HEK293 (cell line): ENCODE measurements at regions not wholly inside any gene's neighbourhood (a gene's known extent, or its start where the extent isn't known, plus 50 kb on each side); places are given as distances from the start of the nearest gene placed in this dataset.

Experiments used
- CTCF ChIA-PET: fragments of 350-600 bp; formaldehyde crosslinking; extraction: SDS; loops from one replicate; lab custom pipeline; 2021; ENCODE audit warnings: antibody characterized with exemption; lab: Yijun Ruan, JAX
- POLR2A ChIA-PET: fragments of 300-600 bp; formaldehyde crosslinking; extraction: SDS; loops from one replicate; lab custom pipeline; 2020; ENCODE audit warnings: antibody characterized with exemption, inconsistent platforms; lab: Yijun Ruan, JAX
- H3K27ac ChIP-seq: fragments of 200-500 bp; sonication (Bioruptor generic); 2 replicates; pipeline ENCODE4 v1.5.1; 2014; ENCODE audit warnings: low read depth, low read length, control low read depth, inconsistent platforms; ENCODE audit errors: extremely low read depth
- H3K36me3 ChIP-seq, 2 experiments: fragments of 200-500 bp in 1 of 2; sonication (Bioruptor generic) in 1 of 2; 1 replicate in 1 of 2; 2 replicates in 1 of 2; pipeline ENCODE4 v1.5.1; 2014 to 2017; ENCODE audit warnings: inconsistent platforms in 2 of 2, low read length in 2 of 2; ENCODE audit not compliant: control insufficient read depth in 2 of 2, insufficient read depth in 1 of 2
- H3K4me1 ChIP-seq: fragments of 200-500 bp; sonication (Bioruptor generic); 2 replicates; pipeline ENCODE4 v1.5.1; 2014; ENCODE audit warnings: mild to moderate bottlenecking, low read length, inconsistent platforms; ENCODE audit not compliant: control insufficient read depth, insufficient read depth
- H3K4me3 ChIP-seq: 2 replicates; pipeline ENCODE4 v1.5.1; 2011; ENCODE audit warnings: low read depth, mild to moderate bottlenecking, control low read depth, low read length, moderate library complexity
- H3K9me3 ChIP-seq: fragments of 200-500 bp; sonication (Bioruptor generic); 2 replicates; pipeline ENCODE4 v1.5.1; 2014; ENCODE audit warnings: low read depth, low read length, inconsistent platforms; ENCODE audit not compliant: control insufficient read depth, insufficient read depth
- KLF1 ChIP-seq: fragments of 450-650 bp; formaldehyde crosslinking; IDR thresholded peaks from 2 replicates; pipeline ENCODE4 v1.5.1; 2016; ENCODE audit warnings: missing biosample characterization, missing genetic modification characterization
- MEIS1 ChIP-seq: sonication (generic); formaldehyde crosslinking; IDR thresholded peaks from 2 replicates; pipeline ENCODE4 v1.8.1; 2022; ENCODE audit warnings: missing genetic modification reagents, mild to moderate bottlenecking, borderline replicate concordance
- PRDM4 ChIP-seq: fragments of 450-650 bp; formaldehyde crosslinking; IDR thresholded peaks from 2 replicates; pipeline ENCODE4 v1.5.1; 2017; ENCODE audit warnings: missing biosample characterization, missing genetic modification characterization
- TCF7L2 ChIP-seq: IDR thresholded peaks from 2 replicates; pipeline ENCODE4 v1.6.1; 2011; ENCODE audit warnings: low read depth, mild to moderate bottlenecking, inconsistent platforms, low read length, moderate library complexity, borderline replicate concordance
- YY2 ChIP-seq: fragments of 450-650 bp; formaldehyde crosslinking; IDR thresholded peaks from 2 replicates; pipeline ENCODE4 v1.5.1; 2016; ENCODE audit warnings: missing biosample characterization, missing genetic modification characterization
- ZBTB1 ChIP-seq: fragments of 450-650 bp; formaldehyde crosslinking; IDR thresholded peaks from 2 replicates; pipeline ENCODE4 v1.5.1; 2016; ENCODE audit warnings: missing biosample characterization, missing genetic modification characterization
- ZBTB17 ChIP-seq: fragments of 450-650 bp; formaldehyde crosslinking; IDR thresholded peaks from 2 replicates; pipeline ENCODE4 v1.5.1; 2016; ENCODE audit warnings: missing biosample characterization, missing genetic modification characterization
- ZBTB21 ChIP-seq: fragments of 450-650 bp; formaldehyde crosslinking; IDR thresholded peaks from 2 replicates; pipeline ENCODE4 v1.5.1; 2017; ENCODE audit warnings: missing biosample characterization, missing genetic modification characterization
- ZNF132 ChIP-seq: fragments of 450-650 bp; formaldehyde crosslinking; IDR thresholded peaks from 2 replicates; pipeline ENCODE4 v1.5.1; 2017; ENCODE audit warnings: missing biosample characterization, missing genetic modification characterization, borderline replicate concordance
- ZNF146 ChIP-seq: fragments of 450-650 bp; formaldehyde crosslinking; IDR thresholded peaks from 2 replicates; pipeline ENCODE4 v1.5.1; 2016; ENCODE audit warnings: missing biosample characterization, missing genetic modification characterization
- ZNF16 ChIP-seq: fragments of 450-650 bp; formaldehyde crosslinking; IDR thresholded peaks from 2 replicates; pipeline ENCODE4 v1.5.1; 2016; ENCODE audit warnings: low read depth, missing biosample characterization, missing genetic modification characterization
- ZNF19 ChIP-seq: fragments of 450-650 bp; formaldehyde crosslinking; IDR thresholded peaks from 2 replicates; pipeline ENCODE4; 2016; ENCODE audit warnings: missing biosample characterization, missing genetic modification characterization, low read depth
- ZNF2 ChIP-seq: fragments of 450-650 bp; formaldehyde crosslinking; IDR thresholded peaks from 2 replicates; pipeline ENCODE4 v1.5.1; 2016; ENCODE audit warnings: missing biosample characterization, missing genetic modification characterization
- ZNF221 ChIP-seq: fragments of 450-650 bp; formaldehyde crosslinking; IDR thresholded peaks from 2 replicates; pipeline ENCODE4 v1.5.1; 2017; ENCODE audit warnings: missing biosample characterization, missing genetic modification characterization, borderline replicate concordance
- ZNF274 ChIP-seq, 2 experiments: fragments of 200-500 bp in 1 of 2; fragments of 450-650 bp in 1 of 2; sonication (Bioruptor generic) in 1 of 2; formaldehyde crosslinking in 1 of 2; IDR thresholded peaks; 2 replicates each; pipeline versions ENCODE4 v1.5.1 to v1.6.1; 2014 to 2016; ENCODE audit warnings: borderline replicate concordance in 1 of 2, inconsistent platforms in 1 of 2, low read length in 1 of 2, missing biosample characterization in 1 of 2, missing genetic modification characterization in 1 of 2
- ZNF391 ChIP-seq: fragments of 450-650 bp; formaldehyde crosslinking; IDR thresholded peaks from 2 replicates; pipeline ENCODE4 v1.5.1; 2016; ENCODE audit warnings: low read depth, missing biosample characterization, missing genetic modification characterization, borderline replicate concordance
- ZNF548 ChIP-seq: fragments of 450-650 bp; formaldehyde crosslinking; IDR thresholded peaks from 2 replicates; pipeline ENCODE4 v1.5.1; 2016; ENCODE audit warnings: missing biosample characterization, missing genetic modification characterization
- ZNF561 ChIP-seq: fragments of 450-650 bp; IDR thresholded peaks from 2 replicates; pipeline ENCODE4 v1.5.1; 2018; ENCODE audit warnings: missing biosample characterization, missing genetic modification characterization, borderline replicate concordance
- ZNF624 ChIP-seq: fragments of 450-650 bp; formaldehyde crosslinking; IDR thresholded peaks from 2 replicates; pipeline ENCODE4 v1.5.1; 2017; ENCODE audit warnings: missing biosample characterization, missing genetic modification characterization
- ZNF777 ChIP-seq: fragments of 450-650 bp; formaldehyde crosslinking; IDR thresholded peaks from 2 replicates; pipeline ENCODE4 v1.5.1; 2017; ENCODE audit warnings: missing biosample characterization, missing genetic modification characterization, borderline replicate concordance
- ZSCAN16 ChIP-seq: fragments of 450-650 bp; formaldehyde crosslinking; IDR thresholded peaks from 2 replicates; pipeline ENCODE4 v1.5.1; 2016; ENCODE audit warnings: missing biosample characterization, missing genetic modification characterization
- ZSCAN18 ChIP-seq: fragments of 450-650 bp; formaldehyde crosslinking; IDR thresholded peaks from 2 replicates; pipeline ENCODE4 v1.5.1; 2016; ENCODE audit warnings: missing biosample characterization, missing genetic modification characterization
- TF ChIP-seq, protein P1 (sequence below): fragments of 450-650 bp; formaldehyde crosslinking; IDR thresholded peaks from 2 replicates; pipeline ENCODE4 v1.5.1; 2016; ENCODE audit warnings: missing biosample characterization, missing genetic modification characterization

DNA sequence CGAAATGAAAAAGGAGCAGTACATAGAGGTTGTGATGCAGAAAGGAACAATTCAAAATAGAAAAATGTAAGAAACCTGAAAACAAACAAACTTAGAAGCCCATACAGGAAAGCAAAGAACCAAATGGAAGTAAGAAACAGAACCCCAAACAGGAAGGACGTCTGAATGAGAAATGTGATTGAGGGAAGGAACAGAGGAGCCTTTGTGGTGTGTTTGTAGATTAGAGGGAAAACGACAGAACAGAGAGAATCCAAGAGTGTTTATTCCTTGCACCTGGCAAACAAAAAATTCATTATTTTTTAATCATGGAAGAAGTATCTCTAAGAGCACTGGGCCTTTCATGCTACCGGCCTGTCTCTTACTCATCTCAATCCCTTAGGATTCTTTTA, 67.8 kb upstream of the ZSWIM6 start (continued):
- no peak for TF ChIP-seq ZSCAN18
- TF ChIP-seq ZNF561 = no peak
- TF ChIP-seq ZNF19 (tag by site-specific recombination) = no peak
- TF ChIP-seq ZNF777 (tag by site-specific recombination) = no peak
- no peak for TF ChIP-seq KLF1
- TF ChIP-seq YY2 (tag by site-specific recombination) = no peak

DNA sequence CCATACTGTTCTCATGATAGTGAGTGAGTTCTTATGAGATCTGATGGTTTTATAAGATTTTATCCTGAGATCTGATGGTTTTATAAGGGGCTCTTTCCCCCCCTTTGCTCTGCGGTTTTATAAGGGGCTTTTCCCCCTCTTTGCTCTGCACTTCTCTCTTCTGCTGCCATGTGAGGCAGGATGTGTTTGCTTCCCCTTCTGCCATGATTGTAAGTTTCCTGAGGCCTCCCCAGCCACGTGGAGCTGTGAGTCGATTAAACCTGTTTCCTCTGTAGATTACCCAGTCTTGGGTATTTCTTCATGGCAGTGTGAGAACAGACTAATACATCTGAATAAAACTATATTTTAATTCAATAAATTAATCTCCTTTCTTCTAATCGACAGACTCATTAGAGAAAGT, 64.9 kb upstream of the ZSWIM6 start:
- Histone ChIP-seq H3K4me1 (no peaks in the 10 kb centered on the region), H3K4me3 (no peak overlapping the region), H3K36me3 (no peaks in the 10 kb centered on the region), H3K9me3 (no peaks in the 10 kb centered on the region), H3K27ac (no peak overlapping the region)
- CTCF ChIA-PET = interaction anchor here (0.7 kb wide), 1 partner anchor 14 kb away, joined by 3 read pairs; no protein-coding TSS in a partner anchor
- POLR2A ChIA-PET = interaction anchor here (0.6 kb wide), 1 partner anchor 13 kb away, joined by 3 read pairs; no protein-coding TSS in a partner anchor
- TF ChIP-seq PRDM4 (tag by site-specific recombination) (no peak), ZBTB17 (tag by site-specific recombination) (no peak), ZNF2 (tag by site-specific recombination) (no peak), ZBTB21 (tag by site-specific recombination) (no peak), ZBTB1 (tag by site-specific recombination) (no peak), ZNF16 (tag by site-specific recombination) (no peak)

DNA sequence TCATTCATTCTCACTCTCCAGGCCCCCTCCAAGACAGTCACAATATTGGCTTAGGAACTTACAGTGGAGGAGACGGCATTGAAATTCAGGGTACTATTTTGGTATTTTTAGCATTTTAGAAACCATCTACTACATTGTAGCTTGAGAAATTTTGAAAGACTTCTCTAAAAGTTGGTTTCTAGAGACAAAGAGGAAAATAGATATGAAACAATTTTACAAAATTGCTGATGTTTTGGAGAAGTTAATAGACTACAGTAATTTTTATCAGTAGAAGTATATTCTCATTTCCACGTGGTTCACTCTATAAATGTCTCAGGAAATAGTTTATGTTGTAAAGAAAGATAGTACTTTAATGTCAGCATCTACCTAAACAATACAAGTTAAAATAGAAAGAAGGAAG, 63.2 kb upstream of the ZSWIM6 start:
- Histone ChIP-seq H3K4me1 (no peaks in the 10 kb centered on the region), H3K27ac (no peak overlapping the region), H3K36me3 (no peaks in the 10 kb centered on the region), H3K4me3 (no peak overlapping the region), H3K9me3 (no peaks in the 10 kb centered on the region)
- TF ChIP-seq ZNF132 (tag by site-specific recombination) (no peak), YY2 (tag by site-specific recombination) (no peak), ZNF391 (tag by site-specific recombination) (no peak)
- ChIA-PET CTCF (no interaction called here), POLR2A (interaction anchor here (1.4 kb wide), 1 partner anchor 62 kb away, joined by 3 read pairs; no protein-coding TSS in a partner anchor)

DNA sequence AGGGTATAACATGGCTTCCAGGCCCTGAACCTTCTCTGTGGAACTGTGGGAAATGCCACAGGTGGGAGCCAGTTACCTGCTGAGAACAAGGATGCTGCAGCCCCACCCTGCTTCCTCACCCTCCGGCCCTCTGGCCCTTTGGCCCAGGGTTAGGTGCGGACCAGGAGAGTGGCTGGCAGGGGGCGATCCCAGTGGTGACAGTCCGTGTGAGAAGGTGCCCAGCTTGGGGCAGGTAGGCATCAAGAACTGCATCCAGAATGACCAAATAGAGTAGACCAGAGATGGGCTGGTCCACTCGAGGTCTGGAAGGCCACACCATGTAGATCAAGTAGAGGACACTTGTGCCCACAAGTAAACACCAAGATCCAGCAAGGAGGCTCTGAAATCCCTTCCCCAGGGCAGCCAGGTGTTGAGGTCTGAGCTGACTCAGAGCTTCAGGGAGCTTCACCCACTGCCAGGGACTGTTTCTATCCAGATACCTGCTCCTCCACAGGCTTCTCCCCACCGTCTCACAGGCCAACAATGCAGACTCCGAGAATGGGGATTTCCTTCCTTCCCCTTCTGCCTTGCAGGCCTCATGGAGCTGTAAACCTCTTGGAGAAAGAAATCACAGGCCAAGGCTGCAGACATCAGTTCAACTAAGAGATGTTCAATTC, 61.4 kb upstream of the ZSWIM6 start:
- H3K4me3 ChIP-seq = no peak overlapping the region
- H3K9me3 ChIP-seq = no peaks in the 10 kb centered on the region
- CTCF ChIA-PET = no interaction called here
- POLR2A ChIA-PET = no interaction called here
- no peaks in the 10 kb centered on the region for H3K4me1 ChIP-seq
- no peak overlapping the region for H3K27ac ChIP-seq
- H3K36me3 ChIP-seq = no peaks in the 10 kb centered on the region
- TF ChIP-seq TCF7L2 = no peak
- no peak for TF ChIP-seq ZSCAN16 (tag by site-specific recombination)
- TF ChIP-seq ZNF146 (tag by site-specific recombination) = no peak
- TF ChIP-seq KLF1 = no peak
- no peak for TF ChIP-seq ZNF624 (tag by site-specific recombination)
- TF ChIP-seq, protein P1, sequence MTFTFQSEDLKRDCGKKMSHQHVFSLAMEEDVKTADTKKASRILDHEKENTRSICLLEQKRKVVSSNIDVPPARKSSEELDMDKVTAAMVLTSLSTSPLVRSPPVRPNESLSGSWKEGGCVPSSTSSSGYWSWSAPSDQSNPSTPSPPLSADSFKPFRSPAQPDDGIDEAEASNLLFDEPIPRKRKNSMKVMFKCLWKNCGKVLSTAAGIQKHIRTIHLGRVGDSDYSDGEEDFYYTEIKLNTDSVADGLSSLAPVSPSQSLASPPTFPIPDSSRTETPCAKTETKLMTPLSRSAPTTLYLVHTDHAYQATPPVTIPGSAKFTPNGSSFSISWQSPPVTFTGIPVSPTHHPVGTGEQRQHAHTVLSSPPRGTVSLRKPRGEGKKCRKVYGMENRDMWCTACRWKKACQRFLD (tag by site-specific recombination) = no peak
- TF ChIP-seq MEIS1 (CRISPR knock-in tag) = no peak
- TF ChIP-seq ZNF274 (IDR thresholded peaks at IDR 0.05; ENCODE audit: low read length) = no peak
- TF ChIP-seq ZNF274 (tag by site-specific recombination; IDR thresholded peaks at IDR 0.05; ENCODE audit: borderline replicate concordance) = no peak
- TF ChIP-seq ZNF548 (tag by site-specific recombination) = no peak
- TF ChIP-seq ZNF221 = no peak
- TF ChIP-seq ZSCAN18 = no peak
